ENCODE measurements at regions not wholly inside any gene's neighbourhood (a gene's known extent, or its start where the extent isn't known, plus 50 kb on each side); places are given as distances from the start of the nearest gene placed in this dataset.

DNA sequence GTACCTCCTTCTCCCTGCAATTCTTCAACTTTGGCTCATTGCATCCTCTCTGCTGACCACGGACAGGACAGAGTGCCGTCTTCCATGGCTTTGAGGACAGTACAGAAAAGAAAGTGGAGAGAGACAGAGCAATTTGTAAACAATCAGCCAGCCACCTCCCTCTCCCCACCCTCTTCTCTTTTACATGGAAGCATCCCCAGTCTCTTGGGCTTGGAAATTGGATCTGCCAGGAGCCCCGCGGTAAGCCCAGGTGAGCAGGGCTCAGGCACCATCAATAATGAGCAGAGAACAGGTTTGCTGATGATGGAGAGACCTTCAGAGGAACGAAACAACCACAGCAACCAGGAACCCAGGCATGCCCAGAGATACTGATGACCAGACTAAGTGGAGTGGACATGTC is 194.9 kb upstream of the TNRC6C start:
- DNase-seq = no peak

DNA sequence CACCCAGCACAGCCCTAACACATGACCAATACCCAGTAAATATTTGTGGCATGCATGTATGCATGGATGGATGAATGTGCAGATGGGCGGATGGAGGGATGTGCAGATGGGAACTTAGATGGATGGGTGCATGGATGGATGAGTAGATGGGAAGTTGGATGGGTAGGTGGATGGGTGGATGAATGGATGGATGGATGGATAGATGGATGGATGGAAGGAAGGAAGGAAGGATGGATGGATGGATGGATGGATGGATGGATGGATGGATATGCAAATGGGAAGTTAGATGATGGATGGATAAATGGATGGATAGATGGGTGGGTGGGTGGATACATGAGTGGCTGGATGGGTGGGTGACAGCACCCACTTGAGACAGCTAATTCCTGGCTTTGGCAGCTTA is 193.2 kb upstream of the TNRC6C start:
- DNase-seq = no peak

DNA sequence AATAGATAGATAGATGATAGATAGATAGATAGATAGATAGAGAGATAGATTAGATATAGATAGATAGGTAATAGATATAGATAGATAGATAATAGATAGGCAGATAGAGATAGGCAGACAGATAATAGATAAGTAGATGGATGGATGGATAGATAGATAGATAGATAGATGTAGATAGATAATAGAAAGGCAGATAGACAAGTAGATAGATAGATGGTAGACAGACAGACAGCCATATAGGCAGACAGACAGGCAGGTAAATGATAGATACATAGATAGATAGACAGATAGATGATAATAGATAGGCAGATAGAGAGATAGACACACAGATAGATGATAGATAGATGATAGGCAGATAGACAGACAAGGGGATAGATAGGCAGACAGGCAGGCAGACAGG is 191.4 kb upstream of the TNRC6C start:
- no peak for DNase-seq

DNA sequence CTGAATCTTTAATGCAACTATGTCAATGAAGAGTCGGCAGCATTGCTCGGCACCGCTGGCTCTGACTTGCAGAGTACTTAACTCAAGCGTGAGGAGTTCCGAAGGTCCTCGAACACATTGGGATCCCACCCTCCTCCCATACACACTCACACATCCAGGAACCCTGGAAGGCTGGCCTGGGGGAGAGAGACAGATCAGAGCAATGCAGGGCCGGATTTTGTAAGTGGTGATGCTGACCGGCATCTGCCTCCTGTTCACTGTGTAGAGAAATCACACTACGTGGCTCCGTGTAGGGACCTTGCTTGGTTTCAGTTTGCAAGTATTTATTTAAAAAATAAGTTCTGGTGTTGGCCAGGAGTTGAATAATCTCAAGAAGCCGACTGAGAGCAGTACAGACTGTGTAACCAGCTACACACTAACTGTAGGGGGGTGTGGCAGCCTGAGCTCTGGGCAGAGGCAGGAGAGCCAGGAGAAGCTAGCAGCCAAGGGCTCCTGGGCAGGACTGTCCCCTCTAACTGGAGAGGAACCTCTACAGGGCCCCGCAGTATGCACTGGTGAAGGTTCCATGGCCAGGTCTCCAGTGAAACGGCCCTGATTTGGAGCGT is 190.2 kb upstream of the TNRC6C start:
- no peak for DNase-seq

DNA sequence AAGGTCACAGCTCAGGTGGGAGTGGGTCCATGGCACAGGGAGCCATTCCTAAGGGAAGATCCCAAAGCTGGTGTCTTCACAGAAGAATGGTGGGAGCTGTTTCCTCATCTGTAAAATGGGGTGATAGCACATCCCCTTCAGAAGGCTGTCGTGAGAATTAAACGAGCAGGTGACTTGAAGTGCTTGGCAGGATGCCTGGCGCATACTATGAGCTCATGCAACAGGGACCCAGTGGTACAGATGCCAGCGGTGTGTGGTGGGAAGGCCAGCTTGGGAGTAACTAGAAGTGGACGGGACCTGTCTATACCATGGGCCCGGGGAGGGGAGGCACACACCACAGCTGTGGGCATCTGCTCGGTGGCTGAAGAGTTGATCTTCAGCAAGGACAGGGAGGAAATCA is 189.3 kb upstream of the TNRC6C start:
- DNase-seq = no peak

DNA sequence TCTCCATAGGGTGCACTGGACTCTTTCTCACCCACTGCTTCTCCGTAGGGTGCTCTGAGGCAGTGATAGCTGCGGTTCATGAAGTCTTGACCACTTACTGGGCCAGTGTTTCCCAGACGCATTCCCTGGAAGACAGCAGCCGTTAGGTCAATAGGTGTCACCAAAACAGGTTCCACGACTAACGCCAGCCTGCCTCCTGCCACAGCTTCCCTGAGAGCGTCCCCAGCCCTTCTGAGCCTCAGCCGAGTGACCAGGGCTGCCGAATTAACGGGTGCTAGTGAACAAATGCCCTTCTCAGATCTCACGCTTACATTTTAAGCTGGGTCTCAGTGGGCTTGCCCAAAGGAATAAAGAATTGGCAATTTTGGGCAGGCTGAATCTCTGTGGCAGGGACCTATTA is 188.7 kb upstream of the TNRC6C start:
- no peak for DNase-seq

DNA sequence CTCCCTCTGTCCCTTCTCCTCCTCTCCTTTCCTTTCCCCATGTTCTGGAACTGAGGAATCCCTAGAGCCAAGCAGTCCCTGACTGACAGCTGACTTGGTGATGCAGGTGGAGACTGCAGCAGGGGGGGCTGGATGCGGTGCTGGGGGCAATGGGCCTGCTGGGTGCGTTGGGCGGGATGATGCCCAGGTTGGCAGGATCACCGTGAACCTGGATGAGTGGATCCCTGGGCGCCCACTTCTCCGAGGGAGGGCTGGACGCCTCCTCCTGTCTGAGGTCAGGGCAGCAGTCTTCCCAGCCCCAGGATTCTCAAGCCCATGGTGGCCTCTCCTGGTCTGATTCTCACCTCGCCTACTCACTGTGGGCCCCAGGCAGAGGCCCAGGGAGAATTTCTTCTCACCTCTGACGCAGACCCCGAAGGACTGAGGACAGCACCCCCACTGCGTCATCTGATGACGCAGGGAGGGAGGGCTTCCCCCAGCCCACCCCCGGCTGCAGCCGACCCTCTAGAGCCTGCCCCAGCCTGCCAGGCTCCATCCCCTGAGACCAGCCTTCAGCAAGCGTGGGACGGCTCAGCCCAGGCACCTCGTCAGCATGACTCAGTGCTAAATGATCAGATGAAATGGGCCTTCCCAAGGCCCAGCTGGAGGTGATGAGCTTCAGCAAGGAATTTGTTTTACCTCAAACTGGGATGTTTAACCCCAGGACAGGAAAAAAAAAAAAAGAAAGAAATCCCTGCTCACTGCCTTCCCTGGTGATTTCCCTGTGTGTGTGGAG is 188.0 kb upstream of the TNRC6C start:
- no peak for DNase-seq

DNA sequence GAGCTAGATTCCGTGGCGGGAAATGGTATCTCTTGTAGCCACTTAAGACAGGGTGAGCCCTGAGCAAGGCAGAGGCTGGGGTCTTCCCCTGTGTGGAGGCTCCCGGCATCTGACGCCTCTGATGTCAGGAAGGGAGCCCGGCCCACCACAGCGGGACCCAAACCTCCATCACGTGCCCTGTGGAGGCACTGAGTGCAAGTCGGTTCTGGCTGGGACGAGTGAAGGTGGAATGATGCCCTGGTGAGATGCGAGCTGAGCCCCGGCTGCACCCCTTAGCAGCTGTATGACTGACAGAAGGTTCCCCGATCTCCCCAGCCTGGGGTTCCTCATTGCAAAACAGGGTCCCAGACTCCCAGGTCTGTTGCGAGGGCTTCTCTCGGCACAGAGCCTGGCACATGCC is 187.4 kb upstream of the TNRC6C start:
- DNase-seq = no peak

DNA sequence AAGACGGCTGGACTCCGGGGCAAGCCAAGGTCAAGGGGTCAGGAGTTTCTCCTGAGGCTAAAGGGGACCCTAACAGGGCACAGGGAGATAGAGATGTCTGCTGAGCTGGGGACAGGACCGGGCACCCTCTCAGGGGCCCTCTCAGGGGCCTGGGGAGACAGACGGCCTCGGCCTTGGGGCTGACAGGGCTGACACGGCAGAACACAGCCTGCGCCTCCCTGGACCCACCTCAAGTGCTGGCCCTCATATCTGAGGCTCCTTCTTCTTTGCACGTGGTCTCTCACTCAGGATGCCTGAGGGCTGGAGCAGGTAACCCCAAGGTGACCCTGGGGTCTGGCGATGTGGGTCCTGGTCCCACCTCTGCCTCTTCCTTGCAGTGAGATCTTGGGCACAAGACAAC is 186.9 kb upstream of the TNRC6C start:
- no peak for DNase-seq

DNA sequence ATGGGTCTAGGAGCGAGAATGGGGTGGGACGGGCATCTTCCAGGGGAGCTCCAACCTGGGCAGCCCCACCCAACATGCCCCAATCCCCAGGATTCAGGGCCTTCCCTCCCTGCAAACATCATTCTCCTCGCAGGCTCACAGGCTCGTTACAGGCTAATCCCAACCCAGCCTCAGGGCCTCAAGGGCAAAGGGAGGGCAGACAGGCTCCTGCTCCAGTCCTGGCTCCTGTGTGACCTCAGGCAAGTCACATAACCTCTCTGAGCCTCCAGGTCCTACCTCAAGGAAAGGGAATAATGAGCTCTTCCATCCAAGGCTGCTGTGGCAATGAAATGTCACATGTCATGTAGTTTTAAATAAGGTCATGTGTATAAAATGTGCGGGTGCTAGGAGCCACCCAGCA is 186.5 kb upstream of the TNRC6C start:
- DNase-seq = no peak

DNA sequence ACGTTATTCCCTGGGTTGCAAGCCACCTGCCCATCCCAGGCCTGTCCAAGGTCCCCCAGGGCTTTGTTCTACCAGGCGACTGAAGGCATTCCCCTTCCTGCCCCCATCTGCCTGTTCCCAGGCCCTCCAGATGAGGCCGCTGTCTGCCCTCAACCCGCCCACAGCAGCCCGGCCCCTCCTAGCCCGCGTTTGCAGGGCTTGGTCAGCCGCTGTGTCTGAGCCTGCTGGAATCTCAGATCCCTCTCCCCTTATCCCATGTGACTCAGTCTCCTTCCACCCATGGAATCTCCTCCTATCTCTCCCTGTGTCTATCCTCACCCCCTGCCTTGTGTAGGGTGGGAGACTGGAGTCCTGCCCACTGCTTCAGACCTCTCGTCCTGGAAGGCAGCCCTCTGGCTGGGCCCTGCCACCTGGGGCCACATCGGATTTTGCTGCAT is 186.0 kb upstream of the TNRC6C start:
- DNase-seq = peak; percentile 70 to 71

DNA sequence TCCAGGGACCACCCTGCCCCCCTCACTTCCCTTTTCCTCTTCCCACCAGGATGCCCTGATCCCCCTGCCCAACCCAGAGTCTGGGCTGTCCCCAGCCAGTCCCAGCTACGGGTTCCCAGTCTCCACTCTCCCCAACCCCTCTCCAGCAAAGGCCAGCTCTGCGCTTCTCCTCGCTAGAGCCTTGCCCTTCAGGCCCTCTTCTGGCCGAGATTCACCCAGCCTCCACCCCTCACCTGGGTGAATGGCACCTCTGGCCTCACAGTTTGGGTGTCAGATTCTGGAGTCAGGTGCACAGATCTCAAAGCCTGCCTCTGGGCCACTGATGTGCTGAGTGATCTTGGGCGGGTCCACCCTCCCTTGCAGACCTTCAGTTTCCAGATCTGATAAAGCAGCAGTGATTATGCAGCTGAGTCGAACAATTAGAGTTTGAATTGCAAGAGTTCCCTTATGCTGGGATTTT is 185.6 kb upstream of the TNRC6C start:
- DNase-seq = no peak

DNA sequence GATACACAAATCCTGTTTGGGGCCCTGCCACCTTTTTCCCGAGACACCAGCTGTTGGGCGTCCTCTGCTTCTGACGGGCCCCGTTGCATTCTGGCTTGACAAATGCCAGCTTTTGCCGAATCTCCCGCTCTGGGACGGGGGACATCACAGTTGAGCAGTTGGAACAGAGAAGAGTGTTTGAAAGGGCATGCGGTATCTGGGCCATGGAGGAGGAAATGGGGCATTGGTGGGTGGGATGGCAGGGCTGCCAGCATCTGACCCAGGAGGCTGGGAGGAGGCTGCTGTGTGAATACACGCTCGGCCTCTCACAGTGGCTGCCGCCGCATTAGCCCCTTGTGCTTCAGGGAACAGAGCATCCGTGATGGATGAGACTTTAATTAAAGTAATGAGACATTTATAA is 184.3 kb upstream of the TNRC6C start:
- no peak for DNase-seq

DNA sequence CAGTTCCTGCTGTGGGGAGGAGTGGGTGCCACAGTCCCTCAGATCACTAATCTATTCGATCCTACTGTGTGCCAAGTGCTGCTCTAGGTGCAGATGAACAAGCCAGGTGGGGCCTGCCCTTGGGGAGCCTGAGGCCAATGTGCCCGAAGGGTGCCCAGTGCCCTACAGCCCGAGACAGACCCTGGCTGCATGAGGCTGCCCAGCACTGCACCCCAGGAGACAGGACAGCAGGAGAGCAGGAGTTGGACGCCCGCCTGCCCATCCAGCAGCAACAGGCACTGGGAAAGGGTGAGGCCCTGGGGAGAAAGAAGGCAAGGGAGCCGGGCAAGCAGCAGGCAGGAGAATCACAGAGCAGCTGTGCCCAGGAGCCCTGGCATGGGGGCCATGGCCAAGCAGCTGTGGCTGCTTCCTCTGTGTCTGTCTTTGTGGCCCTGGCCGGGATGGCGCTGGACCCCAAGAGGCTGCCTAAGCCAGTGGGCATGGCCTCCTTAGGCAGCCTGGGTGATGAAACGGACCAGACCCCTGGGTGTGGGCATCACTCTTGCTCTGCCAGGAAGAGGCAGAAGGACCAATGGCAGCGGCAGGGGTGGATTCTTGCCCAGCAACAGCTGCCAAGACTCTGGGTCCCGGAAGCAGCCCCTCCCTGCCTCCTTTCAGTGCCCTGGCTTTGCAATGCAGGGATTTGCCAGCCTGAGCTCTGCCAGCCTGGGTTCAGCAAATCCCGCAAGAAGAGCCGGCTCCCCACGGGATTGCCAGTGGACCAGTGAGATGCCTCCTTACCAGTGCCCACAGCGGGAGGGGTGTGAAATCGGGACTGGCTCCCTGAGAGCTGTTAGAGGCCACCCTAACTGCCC is 179.6 kb upstream of the TNRC6C start:
- no peak for DNase-seq

DNA sequence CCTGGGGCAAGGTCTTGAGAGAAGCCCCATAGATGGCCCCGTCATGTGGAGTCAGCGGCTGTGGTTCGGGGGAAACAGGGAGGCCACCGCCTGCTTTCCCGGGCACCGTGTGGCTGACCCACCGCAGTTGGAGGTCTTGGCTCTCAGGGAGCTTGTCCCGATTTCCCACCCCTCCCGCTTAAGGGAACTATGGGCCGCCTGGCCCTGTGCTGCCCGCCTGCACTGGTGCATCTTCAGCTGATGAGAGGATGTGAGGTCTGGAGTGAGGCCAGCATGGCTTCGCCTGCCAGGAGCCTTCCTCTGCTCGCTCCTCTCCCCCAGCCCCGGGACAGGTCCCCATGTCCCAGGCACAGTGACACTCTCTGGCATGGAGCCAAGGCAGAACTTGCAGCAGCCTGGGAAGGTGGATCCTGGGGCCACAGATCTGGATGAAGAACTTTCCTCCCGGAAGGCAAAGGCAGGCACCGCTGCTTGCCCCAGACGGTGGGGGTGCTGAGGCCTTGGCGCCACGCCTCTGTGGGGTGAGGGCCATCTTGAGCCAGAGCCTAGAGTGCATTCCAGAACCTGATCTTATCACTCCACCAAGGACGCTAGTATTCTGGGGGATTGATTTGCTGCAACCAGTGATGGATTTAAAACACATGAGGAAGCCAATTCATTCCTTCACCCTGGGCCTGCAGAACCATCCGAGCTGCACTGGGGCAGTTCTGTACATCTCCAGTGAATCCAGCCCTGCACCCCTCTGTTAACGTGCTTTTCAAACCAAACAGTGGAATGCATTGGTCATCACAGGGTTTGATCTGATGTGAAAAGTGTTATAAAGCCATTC is 178.6 kb upstream of the TNRC6C start:
- DNase-seq = no peak

DNA sequence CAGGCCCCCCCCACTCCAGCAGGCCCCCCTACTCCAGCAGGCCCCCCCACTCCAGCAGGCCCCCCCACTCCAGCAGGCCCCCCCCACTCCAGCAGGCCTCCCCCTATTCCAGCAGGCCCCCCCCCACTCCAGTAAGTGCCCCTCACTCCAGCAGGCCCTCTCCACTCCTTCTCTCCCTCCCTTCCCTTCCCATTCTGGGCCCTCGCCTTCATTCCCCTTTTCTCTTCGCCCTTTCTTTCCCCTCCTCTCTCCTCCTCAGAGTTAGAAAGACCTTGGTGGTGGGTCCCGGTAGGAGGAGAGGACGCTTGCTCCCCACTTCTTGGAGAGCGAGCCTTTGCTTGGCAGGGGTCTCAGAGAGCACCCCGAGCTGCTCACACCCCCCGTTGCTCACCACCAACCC is 177.0 kb upstream of the TNRC6C start:
- DNase-seq = no peak

DNA sequence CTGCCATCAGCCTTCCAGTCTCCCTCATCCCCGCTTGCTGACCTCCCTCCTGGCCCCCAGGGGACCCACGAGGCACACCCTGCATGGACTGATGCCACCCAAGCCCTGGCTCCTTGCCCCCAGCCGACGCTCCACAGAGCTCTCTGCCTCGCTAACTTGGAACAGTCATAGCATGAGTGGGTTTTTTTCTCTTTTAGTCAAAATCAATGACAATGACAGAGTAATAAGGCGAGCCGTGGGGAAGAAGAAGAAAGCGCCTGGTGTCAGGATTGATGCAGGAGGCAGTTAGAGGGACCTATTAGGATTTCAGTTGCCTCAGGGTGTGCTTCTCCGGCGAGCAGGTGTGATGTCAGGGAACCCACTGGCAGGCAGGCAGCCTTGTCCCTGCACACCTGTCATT is 176.3 kb upstream of the TNRC6C start:
- DNase-seq = no peak

DNA sequence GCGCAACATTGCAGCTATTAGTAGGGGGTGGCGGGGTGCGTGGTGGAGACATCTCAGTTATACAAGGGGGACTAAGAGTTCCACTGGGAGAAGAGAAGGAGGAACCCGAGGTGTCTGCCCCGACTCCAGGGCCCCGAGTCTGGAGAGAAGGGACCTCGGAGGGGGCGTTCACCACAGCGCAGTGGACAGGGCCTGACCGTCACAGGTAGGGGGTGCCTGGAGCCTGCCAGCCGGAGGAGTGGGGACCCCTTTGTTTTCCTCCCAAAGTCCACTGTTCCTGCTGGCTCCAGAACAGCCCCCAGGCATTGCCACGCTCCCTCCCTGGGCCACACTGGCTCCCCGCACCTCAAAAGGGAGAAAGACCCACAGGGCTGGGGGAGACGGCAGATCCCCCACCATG is 175.9 kb upstream of the TNRC6C start:
- no peak for DNase-seq

DNA sequence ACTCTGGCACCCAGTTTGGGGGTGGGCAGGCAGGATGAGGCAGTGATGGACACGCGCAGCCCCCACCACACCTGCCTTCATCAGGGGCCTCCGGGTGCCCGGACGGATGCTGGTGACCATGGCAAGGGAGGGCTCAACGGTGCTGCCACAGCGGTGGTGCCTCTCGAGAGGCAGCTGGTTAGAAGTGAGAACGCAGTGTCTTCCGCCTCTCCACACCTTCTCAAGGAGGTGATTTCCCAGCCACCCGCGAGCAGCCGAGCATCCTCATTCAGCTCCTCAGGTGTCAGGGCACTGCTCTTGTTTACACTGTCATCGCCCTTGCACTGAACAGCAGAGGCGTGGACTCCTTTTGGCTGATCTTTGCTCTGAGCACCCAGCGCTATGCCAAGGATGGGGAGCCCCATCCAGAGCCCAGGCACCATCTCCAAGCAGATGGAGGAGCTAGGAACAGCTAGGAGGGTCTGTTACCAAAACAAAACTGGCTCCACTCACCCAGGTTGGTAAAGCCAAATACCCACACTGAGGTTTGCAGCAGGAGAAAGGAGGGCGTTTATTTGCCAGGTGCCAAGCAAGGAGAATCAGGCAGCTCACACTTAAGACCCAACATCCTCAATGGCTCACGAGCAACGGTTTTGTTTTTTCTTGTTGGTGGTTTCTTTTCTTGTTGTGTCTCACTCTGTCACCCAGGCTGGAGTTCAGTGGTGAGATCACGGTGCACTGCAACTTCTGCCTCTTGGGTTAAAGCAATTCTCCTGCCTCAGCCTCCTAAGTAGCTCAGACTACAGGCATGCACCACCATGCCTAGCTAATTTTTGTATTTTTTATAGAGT is 174.3 kb upstream of the TNRC6C start:
- DNase-seq = peak; percentile 79 to 80

DNA sequence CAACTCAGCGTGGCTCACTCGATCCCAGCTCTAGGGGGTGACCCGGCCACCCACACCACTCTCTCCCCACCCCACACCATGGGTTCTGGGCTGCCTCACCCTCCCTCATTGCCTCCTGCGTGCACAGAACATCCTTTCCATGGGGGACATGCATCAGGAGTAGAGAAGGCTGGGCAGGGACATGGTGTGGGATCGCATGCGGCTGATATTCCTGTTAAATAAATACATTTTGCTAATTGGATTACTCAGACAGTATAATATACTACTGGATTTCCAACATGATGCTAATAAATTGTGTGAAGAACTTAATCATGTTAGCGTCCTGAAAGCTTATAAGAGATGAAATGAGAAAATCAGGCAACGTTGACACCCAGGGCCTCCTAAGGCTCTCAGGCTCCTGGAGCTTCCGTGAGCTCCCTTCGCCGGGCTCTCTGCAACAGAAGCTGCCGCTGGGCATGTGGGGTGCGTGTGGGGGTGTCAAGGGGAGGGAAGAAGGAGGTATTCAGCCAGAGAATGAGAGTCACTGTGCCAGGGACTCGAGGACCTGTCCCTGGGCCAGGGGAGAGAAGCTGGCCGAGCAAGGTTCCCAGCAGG is 173.1 kb upstream of the TNRC6C start:
- DNase-seq = no peak

DNA sequence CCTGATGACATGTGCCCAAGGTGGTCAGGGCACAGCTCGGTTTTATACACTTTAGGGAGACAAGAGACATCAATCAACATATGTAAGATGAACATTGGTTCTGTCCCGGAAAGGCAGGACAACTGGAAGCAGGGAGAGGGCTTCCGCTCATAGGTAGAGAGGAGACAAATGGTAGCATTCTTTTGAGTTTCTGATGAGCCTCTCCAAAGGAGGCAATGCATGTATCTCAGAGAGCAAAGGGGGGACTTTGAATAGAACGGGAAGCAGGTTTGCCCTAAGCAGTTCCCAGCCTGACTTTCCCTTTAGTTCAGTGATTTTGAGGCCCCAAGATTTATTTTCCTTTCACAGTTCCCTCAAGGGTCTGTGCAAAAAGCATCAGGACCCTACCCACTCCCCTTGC is 172.4 kb upstream of the TNRC6C start:
- DNase-seq = no peak

All from CD4-positive, alpha-beta T cell treated with Interleukin-1 beta for 1 hour (primary cell).